A549 (cell line): ENCODE measurements at regions not wholly inside any gene's neighbourhood (a gene's known extent, or its start where the extent isn't known, plus 50 kb on each side); places are given as distances from the start of the nearest gene placed in this dataset.

Source experiments
- CEBPB ChIP-seq, 2 experiments: fragments of >200 bp in 1 of 2; sonication (Bioruptor Twin) in 1 of 2; formaldehyde crosslinking in 1 of 2; IDR thresholded peaks; 2 replicates each; pipeline ENCODE4 v1.6.1; 2012 to 2016
- EP300 ChIP-seq, 2 experiments: fragments of >200 bp; sonication (Bioruptor Twin); formaldehyde crosslinking; IDR thresholded peaks; 2 replicates in 1 of 2; 3 replicates in 1 of 2; pipeline ENCODE4 v1.6.1; 2016 to 2017
- MAFK ChIP-seq: fragments of 450-650 bp; IDR thresholded peaks from 2 replicates; pipeline ENCODE4 v1.6.1; 2014; ENCODE audit not compliant: partially characterized antibody
- TP53 ChIP-seq: fragments of 250-450 bp; sonication (Bioruptor Pico); IDR thresholded peaks from 2 replicates; pipeline ENCODE4 v1.5.0; 2021; ENCODE audit warnings: mild to moderate bottlenecking, moderate library complexity
- TF ChIP-seq, protein P1 (sequence below): fragments of >200 bp; sonication (Bioruptor Twin); formaldehyde crosslinking; IDR thresholded peaks from 3 replicates; pipeline ENCODE4 v1.5.1; 2016
- TF ChIP-seq, protein P2 (sequence below): fragments of 450-650 bp; IDR thresholded peaks from 2 replicates; pipeline ENCODE4 v1.6.1; 2014; ENCODE audit warnings: antibody characterized with exemption

DNA sequence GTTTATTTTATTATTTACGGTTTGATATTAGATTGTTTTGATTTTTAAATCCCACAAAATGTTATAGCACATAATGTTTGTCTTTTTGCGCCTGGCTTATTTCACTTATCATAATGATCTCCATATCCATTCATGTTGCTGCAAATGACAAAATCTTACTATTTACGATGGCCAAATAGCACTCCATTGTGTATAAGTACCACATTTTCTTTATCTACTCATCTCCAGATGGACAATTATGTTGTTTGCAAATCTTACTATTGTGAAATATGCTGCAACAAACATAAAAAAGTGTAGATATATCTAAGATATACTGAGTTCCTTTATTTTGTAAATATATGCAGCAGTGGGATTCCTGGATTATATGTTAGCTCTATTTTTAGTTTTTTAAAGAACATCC, 1568.3 kb downstream of the AMY1C start:
- TF ChIP-seq EP300 (IDR thresholded peaks at IDR 0.05): no peak
- TF ChIP-seq, protein P1, sequence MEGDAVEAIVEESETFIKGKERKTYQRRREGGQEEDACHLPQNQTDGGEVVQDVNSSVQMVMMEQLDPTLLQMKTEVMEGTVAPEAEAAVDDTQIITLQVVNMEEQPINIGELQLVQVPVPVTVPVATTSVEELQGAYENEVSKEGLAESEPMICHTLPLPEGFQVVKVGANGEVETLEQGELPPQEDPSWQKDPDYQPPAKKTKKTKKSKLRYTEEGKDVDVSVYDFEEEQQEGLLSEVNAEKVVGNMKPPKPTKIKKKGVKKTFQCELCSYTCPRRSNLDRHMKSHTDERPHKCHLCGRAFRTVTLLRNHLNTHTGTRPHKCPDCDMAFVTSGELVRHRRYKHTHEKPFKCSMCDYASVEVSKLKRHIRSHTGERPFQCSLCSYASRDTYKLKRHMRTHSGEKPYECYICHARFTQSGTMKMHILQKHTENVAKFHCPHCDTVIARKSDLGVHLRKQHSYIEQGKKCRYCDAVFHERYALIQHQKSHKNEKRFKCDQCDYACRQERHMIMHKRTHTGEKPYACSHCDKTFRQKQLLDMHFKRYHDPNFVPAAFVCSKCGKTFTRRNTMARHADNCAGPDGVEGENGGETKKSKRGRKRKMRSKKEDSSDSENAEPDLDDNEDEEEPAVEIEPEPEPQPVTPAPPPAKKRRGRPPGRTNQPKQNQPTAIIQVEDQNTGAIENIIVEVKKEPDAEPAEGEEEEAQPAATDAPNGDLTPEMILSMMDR: no peak
- TF ChIP-seq, protein P2, sequence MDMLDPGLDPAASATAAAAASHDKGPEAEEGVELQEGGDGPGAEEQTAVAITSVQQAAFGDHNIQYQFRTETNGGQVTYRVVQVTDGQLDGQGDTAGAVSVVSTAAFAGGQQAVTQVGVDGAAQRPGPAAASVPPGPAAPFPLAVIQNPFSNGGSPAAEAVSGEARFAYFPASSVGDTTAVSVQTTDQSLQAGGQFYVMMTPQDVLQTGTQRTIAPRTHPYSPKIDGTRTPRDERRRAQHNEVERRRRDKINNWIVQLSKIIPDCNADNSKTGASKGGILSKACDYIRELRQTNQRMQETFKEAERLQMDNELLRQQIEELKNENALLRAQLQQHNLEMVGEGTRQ: no peak
- no peak for TF ChIP-seq CEBPB (IDR thresholded peaks at IDR 0.05)
- TF ChIP-seq TP53 (CRISPR knock-in tag): no peak
- no peak for TF ChIP-seq MAFK
